Smooth muscle cell (in vitro differentiated cells): ENCODE measurements at regions not wholly inside any gene's neighbourhood (a gene's known extent, or its start where the extent isn't known, plus 50 kb on each side); places are given as distances from the start of the nearest gene placed in this dataset.

Experiments
- DNase-seq: peaks from one replicate; lab custom pipeline; 2025; ENCODE audit not compliant: unreplicated experiment; lab: John Stamatoyannopoulos, UW
- H2AFZ ChIP-seq: fragments of 200-600 bp; sonication (generic); 2 replicates; pipeline ENCODE4 v1.6.0; 2016; ENCODE audit warnings: antibody characterized with exemption, low read depth, mild to moderate bottlenecking
- H3F3A ChIP-seq: fragments of 200-600 bp; sonication (generic); 2 replicates; pipeline ENCODE4 v1.6.0; 2017; ENCODE audit warnings: antibody characterized with exemption, low read depth
- H3K27ac ChIP-seq: fragments of 200-600 bp; sonication (generic); 2 replicates; pipeline ENCODE4 v1.5.1; 2016; ENCODE audit warnings: low read depth, mild to moderate bottlenecking
- H3K27me3 ChIP-seq: fragments of 200-600 bp; sonication (generic); 2 replicates; pipeline ENCODE4 v1.6.1; 2016; ENCODE audit warnings: low read depth, mild to moderate bottlenecking
- H3K36me3 ChIP-seq: fragments of 200-600 bp; sonication (generic); 2 replicates; pipeline ENCODE4 v1.5.1; 2016; ENCODE audit warnings: low read depth
- H3K4me1 ChIP-seq: fragments of 200-600 bp; sonication (generic); 2 replicates; pipeline ENCODE4 v1.5.1; 2016; ENCODE audit warnings: low read depth
- H3K4me2 ChIP-seq: fragments of 200-600 bp; sonication (generic); 2 replicates; pipeline ENCODE4 v1.6.0; 2016; ENCODE audit warnings: mild to moderate bottlenecking
- H3K4me3 ChIP-seq: fragments of 200-600 bp; sonication (generic); 2 replicates; pipeline ENCODE4 v1.5.1; 2016; ENCODE audit warnings: mild to moderate bottlenecking
- H3K79me2 ChIP-seq: fragments of 200-600 bp; sonication (generic); 2 replicates; pipeline ENCODE4 v1.6.0; 2016; ENCODE audit warnings: low read depth, mild to moderate bottlenecking
- H3K9ac ChIP-seq: fragments of 200-600 bp; sonication (generic); 2 replicates; pipeline ENCODE4 v1.6.0; 2016; ENCODE audit warnings: low read depth
- H3K9me3 ChIP-seq: fragments of 200-600 bp; sonication (generic); replicated peaks from 2 replicates; pipeline ENCODE4 v1.5.1; 2016; ENCODE audit warnings: low read depth
- H4K20me1 ChIP-seq: fragments of 200-600 bp; sonication (generic); 2 replicates; pipeline ENCODE4 v1.6.0; 2016; ENCODE audit warnings: low read depth
- CTCF ChIP-seq: fragments of 200-600 bp; sonication (generic); IDR thresholded peaks from 2 replicates; pipeline ENCODE4 v1.5.1; 2017; ENCODE audit warnings: borderline replicate concordance, mild to moderate bottlenecking, antibody characterized with exemption; ENCODE audit not compliant: insufficient read depth, poor library complexity, severe bottlenecking
- whole genome bisulfite sequencing: methylation state at CpG from one replicate; pipeline ENCODE4 v1.1.7; 2016; ENCODE audit warnings: low lambda C conversion rate; 5-methylcytosine and 5-hydroxymethylcytosine counted together

DNA sequence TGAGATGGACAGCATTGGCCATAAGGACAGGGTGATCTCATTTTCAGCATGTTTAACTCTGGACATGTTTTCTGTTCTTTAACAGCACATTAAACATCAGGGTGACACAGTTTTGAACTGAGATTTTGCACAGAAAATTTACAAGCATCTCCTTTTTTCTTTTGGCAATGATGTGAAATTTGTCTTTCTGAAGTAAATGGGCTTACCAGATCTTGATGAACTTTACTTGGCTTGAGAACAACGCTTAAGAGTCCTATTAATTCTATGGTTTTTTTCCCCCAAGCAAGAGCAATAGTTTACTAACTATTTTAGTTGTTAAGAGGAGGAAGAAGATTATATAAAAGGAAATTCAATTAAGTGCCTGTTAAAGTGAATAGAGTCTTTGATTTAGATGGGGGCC, 491.0 kb downstream of the SNAPC1 start:
- Histone ChIP-seq H3K79me2 (no peaks in the 10 kb centered on the region), H3K36me3 (no peaks in the 10 kb centered on the region), H3K27ac (no peak overlapping the region), H3K9ac (no peak overlapping the region), H3K27me3 (no peaks in the 10 kb centered on the region), H3F3A (no peaks in the 10 kb centered on the region), H4K20me1 (no peaks in the 10 kb centered on the region), H3K4me3 (no peak overlapping the region), H2AFZ (no peak overlapping the region), H3K4me2 (no peak overlapping the region), H3K4me1 (no peaks in the 10 kb centered on the region), H3K9me3 (no peaks in the 10 kb centered on the region)
- TF ChIP-seq CTCF, result no peak
- WGBS, result 88% methylated on average over 1 of the region's 1 CpG
- no peak for DNase-seq

DNA sequence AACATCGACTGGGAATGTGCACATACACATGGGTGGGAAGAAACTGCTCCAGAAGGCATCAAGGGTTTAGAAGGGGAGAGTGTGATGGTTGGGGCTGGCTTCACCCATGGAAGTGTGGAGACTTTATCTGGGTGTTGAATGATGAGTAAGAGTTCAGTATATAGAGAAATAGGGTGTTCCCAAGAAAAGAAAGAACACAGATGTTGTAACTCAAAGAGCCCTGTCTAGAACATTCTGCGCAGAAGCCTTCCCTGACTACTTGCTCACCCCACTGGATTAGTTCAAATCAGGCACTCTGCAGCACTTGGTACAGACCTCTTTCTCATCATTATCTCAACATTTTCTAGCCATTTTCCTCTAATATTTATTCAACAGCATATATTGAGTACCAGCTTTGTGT, 491.7 kb downstream of the SNAPC1 start:
- Histone ChIP-seq H3K4me2 (no peak overlapping the region), H2AFZ (no peak overlapping the region), H3F3A (no peaks in the 10 kb centered on the region), H3K36me3 (no peaks in the 10 kb centered on the region), H3K79me2 (no peaks in the 10 kb centered on the region), H3K27ac (no peak overlapping the region), H4K20me1 (no peaks in the 10 kb centered on the region), H3K4me1 (no peaks in the 10 kb centered on the region), H3K27me3 (no peaks in the 10 kb centered on the region), H3K4me3 (no peak overlapping the region), H3K9ac (no peak overlapping the region), H3K9me3 (no peaks in the 10 kb centered on the region)
- 54% methylated on average over 2 of the region's 2 CpGs for WGBS
- no peak for TF ChIP-seq CTCF
- DNase-seq, result no peak

DNA sequence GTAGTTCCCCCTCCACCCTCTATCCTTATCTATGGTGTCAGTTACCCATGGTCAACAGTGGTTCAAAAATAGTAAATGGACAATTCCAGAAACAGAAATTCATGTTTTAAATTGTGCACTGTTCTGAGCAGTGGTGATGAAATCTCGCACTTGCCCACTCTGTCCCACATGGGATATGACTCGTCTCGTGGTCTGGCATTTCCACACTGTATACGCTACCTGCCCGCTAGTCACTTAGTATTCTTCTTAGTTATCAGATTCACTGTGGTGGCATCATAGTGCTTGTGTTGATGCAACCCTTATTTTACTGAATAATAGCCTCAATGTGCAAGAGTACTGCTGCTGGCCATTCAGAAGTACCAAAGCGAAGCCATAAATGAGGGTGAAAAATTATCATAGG, 507.0 kb downstream of the SNAPC1 start:
- Histone ChIP-seq H3K9ac (no peak overlapping the region), H3K4me2 (no peak overlapping the region), H2AFZ (no peak overlapping the region), H3K9me3 (no peaks in the 10 kb centered on the region), H3F3A (no peaks in the 10 kb centered on the region), H3K4me3 (no peak overlapping the region), H3K27me3 (no peaks in the 10 kb centered on the region), H3K79me2 (no peaks in the 10 kb centered on the region), H3K27ac (no peak overlapping the region), H3K4me1 (no peaks in the 10 kb centered on the region), H3K36me3 (no peaks in the 10 kb centered on the region), H4K20me1 (no peaks in the 10 kb centered on the region)
- no peak for TF ChIP-seq CTCF
- DNase-seq, result no peak
- 73% methylated on average over 6 of the region's 6 CpGs for WGBS

- no peaks in the 10 kb centered on the region for H3K4me1 ChIP-seq
- DNase-seq, result no peak
These were observed 508.0 kb downstream of the SNAPC1 start for GRCh38 chr14:62270236-62270635.

More at GRCh38 chr14:62270236-62270635, 508.0 kb downstream of the SNAPC1 start:
- Histone ChIP-seq H3K36me3 (no peaks in the 10 kb centered on the region), H3K27me3 (no peaks in the 10 kb centered on the region), H3K4me3 (no peak overlapping the region), H3K9ac (no peak overlapping the region), H2AFZ (no peak overlapping the region), H4K20me1 (no peaks in the 10 kb centered on the region), H3K4me2 (no peak overlapping the region), H3K27ac (no peak overlapping the region), H3K9me3 (no peaks in the 10 kb centered on the region), H3F3A (no peaks in the 10 kb centered on the region), H3K79me2 (no peaks in the 10 kb centered on the region)
- TF ChIP-seq CTCF, result no peak
- 98% methylated on average over 1 of the region's 1 CpG for WGBS
